AG08396 (cell line): ENCODE measurements at regions not wholly inside any gene's neighbourhood (a gene's known extent, or its start where the extent isn't known, plus 50 kb on each side); places are given as distances from the start of the nearest gene placed in this dataset.

Experiments used
- DNase-seq: peaks from one replicate; pipeline ENCODE4 v3.0.0; 2012; ENCODE audit warnings: low spot score, mixed read lengths

DNA sequence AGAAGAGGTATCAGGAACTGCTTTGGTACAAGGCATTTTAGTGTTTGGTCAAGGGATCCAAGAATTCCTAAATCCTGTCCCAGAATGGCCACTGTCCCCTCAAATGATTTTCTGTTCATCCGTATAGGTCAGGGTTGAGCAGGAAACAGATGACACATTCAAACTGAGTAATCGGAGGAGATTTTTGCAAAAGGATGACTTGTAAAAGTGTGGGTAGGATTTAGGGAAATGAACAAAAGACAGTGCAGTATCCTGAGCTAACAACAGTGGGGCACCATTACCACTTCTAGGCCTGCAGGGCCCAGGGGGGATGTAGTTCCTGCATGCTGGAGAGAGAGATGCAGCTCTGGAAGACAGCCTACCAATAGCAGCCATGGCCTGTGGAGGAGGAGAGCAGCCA is 290.1 kb downstream of the ZSWIM6 start:
- no peak for DNase-seq

DNA sequence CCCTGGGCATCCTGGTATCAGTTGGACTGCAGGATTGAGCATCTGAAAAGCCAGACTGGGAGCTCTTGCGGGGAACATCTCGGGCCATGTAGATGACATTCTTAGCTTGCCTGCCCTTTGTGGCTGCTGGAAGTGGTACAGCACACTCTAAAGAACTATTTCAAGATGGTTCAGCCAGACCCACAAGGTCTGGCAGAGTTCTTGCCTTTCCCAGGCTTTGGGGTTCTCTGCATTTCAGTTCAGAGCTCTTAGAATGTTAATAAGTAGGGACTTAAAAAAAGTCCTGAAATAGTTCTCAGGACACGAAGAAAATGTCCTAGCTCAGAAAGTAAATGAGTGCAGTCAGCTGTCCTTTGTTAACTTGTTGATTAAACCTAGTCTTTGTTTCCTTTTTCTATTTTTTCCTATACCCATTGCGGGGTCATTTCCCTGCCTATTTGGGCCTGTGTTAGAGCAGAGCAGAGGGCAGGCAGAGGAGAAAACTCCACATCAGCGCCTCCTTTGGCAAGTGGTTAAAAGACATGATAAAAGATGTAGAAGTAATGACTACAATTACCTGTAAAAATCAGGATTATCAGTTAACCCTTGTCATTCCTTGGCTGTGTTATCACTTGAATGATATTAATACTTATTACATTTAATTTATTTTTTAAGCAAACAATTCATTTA is 291.5 kb downstream of the ZSWIM6 start:
- DNase-seq: no peak

DNA sequence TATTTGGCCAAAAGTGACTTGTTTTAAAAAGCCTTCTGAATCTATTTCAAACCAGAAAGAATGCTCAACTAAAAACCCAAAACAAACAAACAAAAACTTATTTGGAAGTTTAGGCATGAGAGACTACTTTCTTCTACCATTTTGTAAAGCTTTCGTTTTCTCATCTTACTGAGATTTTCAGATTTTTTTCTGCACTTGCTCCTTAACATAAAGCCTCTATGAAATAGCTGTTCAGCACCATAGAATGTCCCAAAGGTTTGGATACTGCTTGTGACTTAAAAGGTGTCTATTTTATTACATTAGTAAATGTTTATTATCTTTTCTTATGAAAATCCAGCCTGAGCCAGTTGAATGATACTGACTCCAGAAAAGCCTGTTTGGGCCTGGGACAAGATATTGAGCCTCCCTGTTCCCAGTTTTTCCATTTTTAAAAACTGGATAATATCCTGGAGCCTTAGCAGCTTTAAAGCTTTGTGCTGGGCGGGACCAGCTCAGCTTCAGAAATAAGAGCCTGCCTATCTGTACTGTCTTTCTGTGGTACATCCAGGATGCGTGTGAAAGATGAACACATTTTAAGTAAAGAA is 292.6 kb downstream of the ZSWIM6 start:
- no peak for DNase-seq

DNA sequence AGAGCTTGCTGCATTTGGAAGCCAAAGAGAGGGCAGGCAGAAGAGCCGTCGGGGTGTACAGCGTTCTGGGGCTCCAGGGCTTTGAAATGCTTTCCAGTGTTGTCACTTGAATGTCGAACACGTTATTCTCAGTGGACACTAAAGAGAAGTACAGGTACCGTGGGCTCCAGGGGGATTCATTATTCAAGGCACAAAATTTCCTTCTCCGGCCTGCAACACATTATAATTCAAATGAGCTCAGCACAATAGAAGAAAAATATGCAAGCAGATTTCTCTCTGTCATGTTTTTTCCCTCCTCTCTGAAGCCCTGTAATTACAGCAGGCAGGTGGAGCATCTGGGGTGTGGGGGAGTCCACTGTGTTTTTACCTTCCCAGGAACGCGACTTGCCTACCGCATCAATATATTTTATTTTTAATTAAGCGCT is 293.1 kb downstream of the ZSWIM6 start:
- DNase-seq: no peak

DNA sequence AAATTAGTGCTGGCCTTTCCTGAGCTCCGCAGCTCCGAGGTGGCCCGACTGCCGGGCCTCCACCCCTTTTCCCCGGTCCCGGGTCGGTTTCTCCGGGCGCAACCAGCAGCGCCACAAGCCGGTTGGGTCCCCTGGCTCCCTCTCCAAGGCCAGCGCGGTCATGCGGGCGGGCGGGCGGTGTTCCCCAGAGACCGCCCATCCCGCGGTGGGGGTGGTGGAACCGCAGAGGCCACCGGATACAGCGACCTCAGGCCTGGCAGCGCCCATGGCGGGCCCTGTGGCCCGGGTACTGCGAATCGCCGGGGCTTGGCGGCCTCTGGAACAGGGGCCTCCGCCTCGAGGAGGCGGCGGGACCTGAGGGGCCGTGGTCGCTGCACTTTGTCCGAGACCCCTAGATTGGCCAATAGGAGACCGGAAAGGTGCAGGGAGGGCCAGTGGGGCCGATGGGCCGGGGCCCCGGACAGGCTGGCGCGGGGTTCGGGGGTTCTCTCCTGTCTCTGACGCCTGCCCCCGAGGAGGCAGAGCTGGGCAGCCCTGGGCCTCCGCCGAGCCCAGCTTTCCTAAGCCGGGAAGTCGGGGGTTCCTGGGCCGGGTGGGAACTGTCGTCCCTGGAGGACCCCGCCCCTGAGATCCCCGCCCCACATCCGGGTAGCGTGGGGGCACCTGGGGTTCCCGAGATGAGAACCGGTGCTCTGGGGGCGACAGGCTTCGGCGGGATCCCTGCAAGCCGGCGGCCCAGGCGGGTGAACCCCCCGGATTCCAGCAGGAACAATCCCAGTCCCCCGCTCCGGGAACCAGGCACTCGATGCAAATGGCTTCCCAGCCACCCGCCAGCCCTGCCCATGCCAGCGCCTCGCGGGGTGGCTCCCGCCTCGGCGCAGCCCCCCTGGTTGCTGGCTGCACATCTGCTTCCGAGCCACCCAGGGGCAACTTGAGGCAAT is 293.9 kb downstream of the ZSWIM6 start:
- DNase-seq: peak; percentile 82

DNA sequence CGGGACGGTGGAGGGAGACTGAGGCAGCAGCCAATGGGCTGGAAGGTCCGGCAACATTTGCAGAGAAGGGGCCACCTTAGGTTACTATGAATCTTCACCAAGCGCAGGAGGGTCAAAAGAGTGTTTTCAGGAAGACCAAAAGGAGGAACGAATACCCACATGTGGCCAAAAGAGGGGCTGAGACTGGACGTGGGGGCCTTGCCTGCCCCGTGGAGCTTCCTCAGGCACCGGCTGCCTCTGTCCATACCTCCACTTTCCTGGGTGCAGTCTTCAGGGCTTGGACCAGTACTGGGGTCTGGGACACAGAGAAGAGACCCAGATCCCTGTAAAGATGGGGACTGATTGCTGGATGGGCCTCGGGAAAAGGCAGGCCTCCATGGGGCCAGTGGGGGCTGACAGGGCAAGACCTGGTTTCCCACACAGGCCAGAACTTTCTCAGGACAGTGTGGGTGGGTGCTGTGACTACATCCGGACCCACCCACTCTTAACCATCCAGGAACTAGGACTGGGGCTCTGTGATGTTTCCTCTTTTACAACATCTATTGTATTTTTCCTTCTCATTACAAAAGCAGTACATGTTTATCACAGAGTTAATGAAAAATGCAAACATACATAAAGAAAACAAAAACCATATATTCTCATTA is 294.7 kb downstream of the ZSWIM6 start:
- DNase-seq: no peak

DNA sequence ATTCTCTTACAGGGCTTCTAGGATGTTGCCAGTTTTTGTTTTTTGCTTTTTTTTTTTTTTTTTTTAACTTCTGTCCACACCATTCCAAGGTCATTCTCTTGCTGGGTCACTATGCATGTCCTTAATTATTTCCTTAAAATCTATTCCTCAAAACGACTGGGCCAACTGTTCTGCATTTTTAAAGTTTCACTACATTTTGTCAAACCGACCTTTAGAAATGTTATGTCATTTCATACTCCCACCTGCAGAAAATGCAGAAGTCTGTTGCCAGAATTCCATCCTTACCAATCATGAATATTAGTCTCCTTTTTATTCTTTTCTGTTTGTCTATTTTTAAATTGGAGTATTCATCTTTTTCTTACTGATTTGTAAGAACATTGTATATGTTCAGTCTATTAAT is 295.5 kb downstream of the ZSWIM6 start:
- DNase-seq: no peak

DNA sequence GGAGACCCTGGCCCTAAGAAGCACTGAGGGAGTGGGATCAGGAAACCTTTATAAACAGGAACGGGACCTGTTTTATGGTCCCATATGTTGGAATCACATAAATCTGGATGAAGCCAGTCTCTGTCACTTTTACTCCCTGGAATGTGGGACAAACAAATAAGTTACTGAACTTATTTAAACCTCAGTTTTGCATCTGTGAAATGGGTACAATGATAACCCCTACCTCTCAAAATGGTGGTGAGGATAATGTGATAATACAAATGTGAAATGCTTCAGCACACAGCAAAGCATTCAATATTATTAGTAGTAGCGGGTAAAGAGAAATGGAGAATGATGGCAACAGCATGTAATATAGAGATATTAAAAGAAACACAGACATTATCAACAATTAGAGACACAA is 298.9 kb downstream of the ZSWIM6 start:
- no peak for DNase-seq

DNA sequence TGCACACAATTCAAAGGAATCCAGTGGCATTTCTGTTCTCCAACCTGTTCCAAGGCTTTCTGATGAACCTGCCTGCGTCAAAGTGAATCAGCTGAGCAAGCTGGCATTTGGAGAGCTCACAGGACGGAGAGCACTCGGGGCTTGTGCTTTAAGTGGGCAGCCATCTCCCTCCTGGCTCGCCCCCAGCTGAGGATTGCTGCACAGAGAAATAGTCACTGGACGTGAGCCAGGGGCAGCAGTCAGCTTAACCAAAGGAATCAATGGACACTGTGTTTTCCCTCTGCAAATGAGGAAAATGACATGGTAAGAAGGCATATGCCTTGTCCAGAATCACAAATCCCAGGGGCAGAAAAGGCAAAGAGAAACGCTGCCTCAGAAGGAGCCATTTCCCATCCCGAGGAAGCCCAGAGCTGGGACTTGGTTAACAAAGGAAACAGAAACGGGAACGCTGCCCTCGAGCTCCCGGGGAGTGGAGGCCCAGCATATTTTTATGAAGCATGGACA is 299.4 kb downstream of the ZSWIM6 start:
- peak; percentile 34 for DNase-seq

DNA sequence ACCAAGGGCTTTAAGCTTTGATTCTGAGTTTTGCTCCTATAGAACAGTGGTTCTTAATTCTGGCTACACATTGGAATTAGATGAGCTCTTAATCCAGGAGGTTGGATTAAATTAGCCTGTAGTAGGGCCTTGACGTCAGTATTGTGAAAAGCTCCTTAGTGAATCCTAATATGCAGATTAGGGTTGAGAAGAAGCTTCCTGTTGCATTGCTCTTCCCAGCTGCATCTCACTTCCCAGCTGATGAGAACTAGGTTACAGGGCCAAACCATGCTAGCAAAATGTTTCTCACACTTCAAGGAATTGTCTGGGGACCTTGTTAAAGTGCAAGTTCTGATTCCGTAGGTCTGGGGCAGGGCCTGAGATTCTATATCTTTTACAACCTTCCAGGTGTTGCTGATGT is 300.0 kb downstream of the ZSWIM6 start:
- DNase-seq: no peak

DNA sequence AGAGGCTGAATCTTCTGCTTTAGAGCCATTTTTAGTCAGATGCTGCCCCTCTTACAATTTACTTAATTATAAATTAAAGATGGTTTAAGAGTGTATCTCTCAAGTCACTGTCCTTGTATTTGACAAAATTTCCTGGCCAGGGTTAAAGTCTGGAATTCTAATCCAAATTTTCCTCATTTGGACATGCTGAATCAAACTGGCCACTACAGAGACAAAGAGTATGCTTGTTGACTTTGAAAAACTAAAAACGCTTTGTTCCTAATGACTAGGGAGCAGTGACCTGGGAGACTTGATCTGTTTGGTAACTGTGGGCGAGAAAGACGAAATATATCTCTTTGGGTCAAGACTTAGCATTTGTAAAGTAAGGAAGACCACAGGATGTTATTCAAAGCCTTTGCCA is 303.2 kb downstream of the ZSWIM6 start:
- DNase-seq: no peak

DNA sequence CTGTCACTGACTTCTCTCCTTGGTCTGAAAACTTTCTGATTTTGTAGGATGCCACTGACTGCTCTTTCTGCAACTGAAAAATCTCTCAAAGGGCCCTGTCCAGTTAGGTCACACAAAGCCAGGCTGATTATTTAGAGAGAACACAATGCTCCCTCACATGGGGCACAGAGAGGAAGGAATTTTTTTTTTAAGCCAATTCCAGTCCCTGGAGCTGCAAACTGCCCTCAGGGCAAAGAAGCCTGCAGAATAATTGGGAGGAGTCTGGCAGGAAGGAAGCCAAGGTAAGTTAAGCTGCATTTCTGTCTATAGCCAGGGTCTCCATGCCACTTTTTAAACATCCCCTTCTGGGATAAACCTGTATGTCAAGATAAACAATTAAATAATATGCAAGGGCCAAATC is 305.5 kb downstream of the ZSWIM6 start:
- no peak for DNase-seq

DNA sequence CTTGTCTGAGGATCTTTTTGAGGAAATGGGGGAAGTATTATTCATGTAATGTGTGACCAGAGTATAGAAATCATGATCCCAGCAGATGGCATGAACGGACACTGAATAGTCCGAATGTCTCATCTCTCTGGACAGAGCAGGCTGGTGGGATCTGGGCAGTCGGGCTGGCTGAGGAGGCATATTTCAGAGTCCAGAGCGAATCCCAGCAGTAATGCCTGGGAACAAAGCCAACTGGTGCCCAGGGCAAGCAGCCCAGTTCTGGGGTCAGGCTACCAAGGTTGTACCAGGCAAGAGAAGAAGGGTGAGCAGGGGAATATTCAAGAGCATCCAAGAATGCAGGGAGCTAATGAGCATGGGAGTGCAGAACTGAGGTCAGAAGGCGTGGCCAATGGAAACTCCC is 306.4 kb downstream of the ZSWIM6 start:
- no peak for DNase-seq

DNA sequence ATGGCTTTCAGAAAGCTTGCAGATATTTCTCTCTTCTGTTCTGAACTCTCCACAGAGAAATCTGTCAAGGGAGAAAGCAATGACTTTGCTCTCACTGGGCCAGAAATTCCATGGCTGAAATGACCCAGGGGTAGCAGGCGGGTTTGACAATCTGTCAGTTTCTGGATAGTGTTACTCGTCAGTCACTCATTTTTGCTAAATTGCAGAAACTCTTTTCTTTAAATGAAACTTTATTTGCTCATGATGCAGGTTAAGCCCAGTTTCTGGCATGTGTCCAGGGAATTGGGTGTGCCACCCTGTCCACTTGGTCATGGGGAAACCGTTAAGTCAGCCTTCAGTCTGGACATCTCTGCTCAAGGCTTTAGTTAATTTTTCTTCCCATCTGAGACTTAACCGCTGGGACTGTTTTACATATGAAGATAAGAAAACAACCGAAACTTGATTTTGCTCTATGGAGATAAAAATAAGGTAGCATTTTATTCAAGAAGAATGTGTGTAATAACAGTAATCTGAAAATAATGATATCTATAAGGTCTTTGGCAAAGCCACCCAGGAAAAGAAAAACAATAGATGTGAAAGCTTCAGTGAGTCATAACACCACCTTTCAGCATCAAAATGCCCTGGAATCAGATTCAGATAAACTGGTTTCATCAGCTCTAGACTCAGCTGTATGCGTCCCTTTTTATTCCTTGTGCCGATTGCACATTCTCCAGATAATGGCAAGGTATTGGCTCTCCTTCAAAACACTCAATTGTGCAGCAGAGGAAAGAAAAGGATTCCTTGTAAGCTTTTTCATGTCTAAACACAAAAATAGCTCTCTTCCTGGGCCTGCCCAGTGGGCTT is 308.3 kb downstream of the ZSWIM6 start:
- DNase-seq: no peak

DNA sequence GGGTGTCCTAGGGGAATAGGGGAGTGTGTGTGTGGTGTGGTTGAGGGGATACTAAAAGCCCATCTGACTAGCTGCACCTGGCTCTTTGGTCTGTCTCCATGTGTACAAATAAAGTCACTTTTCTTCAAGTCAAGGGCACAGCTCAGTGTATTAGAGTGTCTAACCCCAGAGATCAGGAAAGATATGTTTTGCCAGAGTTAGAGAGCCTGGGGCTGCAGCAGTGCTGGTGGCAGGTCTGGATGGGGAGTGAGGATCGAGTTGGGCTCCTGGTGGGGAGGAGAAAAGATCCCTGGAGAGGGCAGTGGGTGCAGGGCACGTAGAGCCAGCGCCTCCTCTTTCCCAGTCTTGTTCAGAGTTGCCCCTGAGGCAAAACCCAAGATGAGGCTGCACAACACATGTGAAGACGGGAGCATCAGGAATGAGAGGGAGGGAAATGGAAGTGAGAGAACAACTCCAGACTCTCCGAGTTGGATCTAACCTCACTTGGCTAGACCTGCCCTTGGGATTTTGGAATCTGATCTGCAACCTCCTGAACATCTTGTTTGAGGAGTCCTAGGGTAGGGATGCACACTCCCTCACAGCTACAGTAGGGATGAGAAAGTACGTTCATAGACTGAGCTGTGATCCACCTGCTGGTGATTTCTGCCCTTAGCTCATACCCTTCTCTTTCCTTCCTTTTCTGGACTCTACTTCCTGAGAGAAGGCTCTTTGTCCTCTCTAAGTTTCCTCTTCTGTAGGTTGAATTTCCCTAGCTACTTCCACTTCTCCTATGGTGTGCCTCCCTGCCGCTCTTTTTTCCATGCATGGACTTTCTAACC is 309.9 kb downstream of the ZSWIM6 start:
- DNase-seq: no peak

DNA sequence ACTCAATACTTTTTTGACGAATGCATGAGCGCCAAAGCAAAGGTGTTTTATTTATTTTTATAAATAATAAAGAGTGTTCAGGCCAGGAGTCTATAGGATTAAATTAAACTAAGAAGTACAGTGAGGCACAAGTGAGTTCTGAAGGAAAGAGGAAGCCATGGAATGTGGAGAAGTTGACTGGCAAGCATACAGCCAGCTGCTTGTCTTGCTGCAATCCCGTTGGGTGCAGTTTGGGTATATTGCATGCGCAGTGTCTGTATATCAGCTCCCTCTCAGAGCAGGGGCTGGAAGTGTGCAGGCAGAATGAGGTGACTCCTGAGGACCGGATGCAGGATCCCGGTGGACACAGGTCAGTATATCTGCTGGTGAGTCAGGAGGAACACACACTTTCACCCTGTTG is 315.6 kb downstream of the ZSWIM6 start:
- no peak for DNase-seq

DNA sequence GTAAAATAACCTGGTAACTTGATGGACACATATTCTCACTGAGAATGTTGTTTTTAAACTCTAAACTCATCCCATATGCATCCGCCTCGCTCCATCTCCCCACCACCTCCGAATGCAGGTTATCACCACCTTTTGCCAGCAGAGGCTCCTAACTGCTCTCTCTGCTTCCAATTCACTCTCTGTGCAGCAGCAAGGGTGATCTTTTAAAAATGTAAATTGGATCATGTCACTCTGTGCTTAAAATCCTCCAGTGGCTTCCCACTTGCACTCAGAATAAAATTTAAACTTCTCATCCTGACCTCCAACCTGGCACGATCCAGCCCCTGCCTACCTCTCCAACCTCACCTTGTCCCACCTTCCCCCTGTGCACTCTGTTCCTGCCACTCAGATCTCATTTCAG is 317.2 kb downstream of the ZSWIM6 start:
- DNase-seq: no peak

DNA sequence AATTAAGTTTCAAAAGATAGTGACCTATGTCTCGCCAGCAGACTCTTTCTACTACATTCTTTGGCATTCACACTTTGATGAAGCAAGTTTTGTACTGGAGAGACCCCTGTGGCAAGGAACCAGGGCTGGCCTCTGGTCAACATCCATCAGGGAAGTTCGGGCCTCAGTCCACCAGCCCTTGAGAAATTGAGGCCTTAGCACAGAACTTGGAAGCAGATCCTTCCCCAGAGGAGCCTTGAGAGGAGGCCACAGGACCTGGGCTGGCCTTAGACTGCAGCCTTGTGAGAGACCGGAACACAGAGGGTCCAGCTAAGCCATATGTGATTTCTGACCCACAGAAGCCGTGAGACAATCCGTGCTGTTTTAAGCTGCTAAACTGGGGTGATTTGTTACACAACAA is 317.9 kb downstream of the ZSWIM6 start:
- no peak for DNase-seq

DNA sequence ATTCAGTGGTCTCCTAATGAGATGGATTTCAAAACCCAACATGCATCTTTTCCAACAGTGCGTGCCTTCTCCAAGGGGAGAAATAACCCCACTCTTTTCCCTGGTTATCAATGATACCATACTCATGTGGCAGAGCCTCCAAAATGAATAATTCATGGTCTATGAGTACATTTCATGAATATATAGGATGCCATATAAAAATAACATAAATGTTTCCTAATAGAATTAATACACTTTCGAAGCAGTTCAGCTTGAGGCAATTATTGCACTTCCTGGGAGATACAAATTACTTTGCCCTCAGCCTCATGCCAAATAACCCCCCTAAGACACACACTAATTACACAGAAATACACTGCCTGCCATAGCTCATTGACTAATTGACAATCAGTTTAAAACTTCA is 318.6 kb downstream of the ZSWIM6 start:
- no peak for DNase-seq

DNA sequence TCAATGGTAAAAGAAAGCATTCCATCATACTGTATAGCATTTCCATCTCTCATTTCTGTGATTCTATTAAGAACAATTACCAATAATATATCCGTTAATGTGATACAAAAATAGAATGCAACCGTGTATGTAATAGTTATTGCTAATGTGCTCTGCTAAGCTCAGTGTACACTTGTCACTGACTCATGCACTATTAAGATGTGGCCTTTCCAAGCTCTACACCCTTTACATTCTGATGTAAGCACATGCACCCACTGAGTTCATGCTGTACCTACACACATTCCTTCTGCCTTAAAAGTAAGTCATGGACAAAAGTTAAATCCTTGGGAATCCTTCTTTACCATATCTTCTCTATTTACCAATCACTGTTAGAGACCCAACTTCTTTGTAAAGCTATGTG is 319.1 kb downstream of the ZSWIM6 start:
- no peak for DNase-seq

DNA sequence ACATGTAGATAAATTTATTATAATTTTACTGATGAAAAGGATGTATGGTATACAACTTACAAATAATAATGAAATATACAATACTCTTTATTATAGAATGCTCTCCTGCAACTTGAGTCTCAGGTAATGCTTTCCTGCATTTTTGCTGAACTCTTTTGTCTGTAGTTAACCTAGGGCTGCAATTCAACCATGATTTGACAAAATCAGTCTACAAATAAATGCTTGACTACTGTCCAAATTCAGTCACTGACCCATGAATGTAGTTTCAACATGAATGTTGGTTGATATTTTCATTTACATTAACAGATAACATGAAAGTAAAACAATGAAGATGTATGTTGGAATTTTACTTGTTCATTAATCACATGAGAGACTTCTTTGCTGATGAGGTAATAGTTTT is 320.9 kb downstream of the ZSWIM6 start:
- DNase-seq: no peak
